Lower lobe of right lung (tissue), 2 donors: ENCODE measurements at regions not wholly inside any gene's neighbourhood (a gene's known extent, or its start where the extent isn't known, plus 50 kb on each side); places are given as distances from the start of the nearest gene placed in this dataset.

Experiments used
- ATAC-seq, 2 donors: fragments of 200-7000 bp; cut with Tn5 transposase; one replicate each; pipeline ENCODE4 v1.9.1; 2020 to 2022; ENCODE audit warnings: mild to moderate bottlenecking in 2 of 2, moderate library complexity in 2 of 2
- DNase-seq: peaks from one replicate; pipeline ENCODE4 v3.0.0-alpha.2; 2020
- H3K27ac ChIP-seq: fragments of 200-600 bp; one replicate; pipeline ENCODE4 v1.8.0; 2022
- H3K27me3 ChIP-seq: fragments of 200-600 bp; one replicate; pipeline ENCODE4 v1.8.0; 2022; ENCODE audit warnings: low read depth
- H3K36me3 ChIP-seq: fragments of 200-600 bp; one replicate; pipeline ENCODE4 v1.8.0; 2022; ENCODE audit warnings: mild to moderate bottlenecking
- H3K4me1 ChIP-seq: fragments of 200-600 bp; one replicate; pipeline ENCODE4 v1.8.0; 2022
- H3K4me3 ChIP-seq: fragments of 200-600 bp; one replicate; pipeline ENCODE4 v1.8.0; 2022; ENCODE audit warnings: mild to moderate bottlenecking
- H3K9me3 ChIP-seq: fragments of 200-600 bp; one replicate; pipeline ENCODE4 v1.8.0; 2022
- intact Hi-C: fragments of 100-400 bp; cut with DNase I; formaldehyde crosslinking; loops from one replicate; pipeline ENCODE4 v1.11.0; 2022
- TF ChIP-seq, protein P1 (sequence below): fragments of 200-600 bp; IDR thresholded peaks from one replicate; pipeline ENCODE4 v1.8.0; 2022; ENCODE audit warnings: antibody characterized with exemption, mild to moderate bottlenecking
- donor health status: DM: no; HTN: yes; CAD: no; lungs with severe emphysema.

- Histone ChIP-seq H3K36me3 (no peaks in the 10 kb centered on the region), H3K4me3 (no peak overlapping the region), H3K4me1 (no peaks in the 10 kb centered on the region), H3K9me3 (no peaks in the 10 kb centered on the region), H3K27ac (no peak overlapping the region), H3K27me3 (no peaks in the 10 kb centered on the region)
- TF ChIP-seq, protein P1, sequence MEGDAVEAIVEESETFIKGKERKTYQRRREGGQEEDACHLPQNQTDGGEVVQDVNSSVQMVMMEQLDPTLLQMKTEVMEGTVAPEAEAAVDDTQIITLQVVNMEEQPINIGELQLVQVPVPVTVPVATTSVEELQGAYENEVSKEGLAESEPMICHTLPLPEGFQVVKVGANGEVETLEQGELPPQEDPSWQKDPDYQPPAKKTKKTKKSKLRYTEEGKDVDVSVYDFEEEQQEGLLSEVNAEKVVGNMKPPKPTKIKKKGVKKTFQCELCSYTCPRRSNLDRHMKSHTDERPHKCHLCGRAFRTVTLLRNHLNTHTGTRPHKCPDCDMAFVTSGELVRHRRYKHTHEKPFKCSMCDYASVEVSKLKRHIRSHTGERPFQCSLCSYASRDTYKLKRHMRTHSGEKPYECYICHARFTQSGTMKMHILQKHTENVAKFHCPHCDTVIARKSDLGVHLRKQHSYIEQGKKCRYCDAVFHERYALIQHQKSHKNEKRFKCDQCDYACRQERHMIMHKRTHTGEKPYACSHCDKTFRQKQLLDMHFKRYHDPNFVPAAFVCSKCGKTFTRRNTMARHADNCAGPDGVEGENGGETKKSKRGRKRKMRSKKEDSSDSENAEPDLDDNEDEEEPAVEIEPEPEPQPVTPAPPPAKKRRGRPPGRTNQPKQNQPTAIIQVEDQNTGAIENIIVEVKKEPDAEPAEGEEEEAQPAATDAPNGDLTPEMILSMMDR = no peak
- DNase-seq = no peak
- intact Hi-C loops = no loop called here
- ATAC-seq = no peak
Measured at GRCh38 chr11:115896084-115896483, 391.9 kb upstream of the CADM1 start.

DNA sequence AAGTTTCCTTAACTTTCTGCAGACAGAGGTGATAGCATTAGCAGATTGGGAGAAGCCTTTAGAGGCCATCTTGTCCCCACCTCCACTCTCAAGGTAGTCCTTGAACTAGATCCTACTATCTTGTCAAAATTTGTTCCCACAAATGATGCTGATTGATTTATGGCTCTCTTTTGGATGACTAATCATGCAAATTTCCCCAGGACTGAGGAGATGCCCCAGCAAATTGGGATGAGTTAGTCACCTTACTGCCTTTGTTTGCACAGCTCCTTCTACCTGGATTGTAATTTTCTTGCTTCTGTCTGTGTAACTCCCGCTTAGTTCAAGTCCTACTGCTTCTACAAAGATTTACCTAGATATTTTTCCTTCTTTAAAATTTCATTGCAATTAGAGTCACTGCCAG lies 391.4 kb upstream of the CADM1 start:
- H3K9me3 ChIP-seq = no peaks in the 10 kb centered on the region
- no peak for DNase-seq
- H3K4me3 ChIP-seq = no peak overlapping the region
- no peaks in the 10 kb centered on the region for H3K36me3 ChIP-seq
- intact Hi-C loops = no loop called here
- ATAC-seq = no peak
- no peaks in the 10 kb centered on the region for H3K27me3 ChIP-seq
- no peak overlapping the region for H3K27ac ChIP-seq
- H3K4me1 ChIP-seq = no peaks in the 10 kb centered on the region
- TF ChIP-seq, protein P1 = no peak

- no peak for ATAC-seq
- no peak overlapping the region for H3K27ac ChIP-seq
- no peaks in the 10 kb centered on the region for H3K27me3 ChIP-seq
- DNase-seq = no peak
- H3K4me1 ChIP-seq = no peaks in the 10 kb centered on the region
- H3K36me3 ChIP-seq = no peaks in the 10 kb centered on the region
- H3K4me3 ChIP-seq = no peak overlapping the region
- TF ChIP-seq, protein P1 = no peak
- no peaks in the 10 kb centered on the region for H3K9me3 ChIP-seq
- intact Hi-C loops = no loop called here
Measured at GRCh38 chr11:115894176-115894575, 390.0 kb upstream of the CADM1 start.

- Histone ChIP-seq H3K4me1 (no peaks in the 10 kb centered on the region), H3K27me3 (no peaks in the 10 kb centered on the region), H3K9me3 (no peaks in the 10 kb centered on the region), H3K27ac (no peak overlapping the region), H3K36me3 (no peaks in the 10 kb centered on the region), H3K4me3 (no peak overlapping the region)
- intact Hi-C loops = no loop called here
- ATAC-seq (no peak), DNase-seq (no peak)
- TF ChIP-seq, protein P1 = no peak
Measured at GRCh38 chr11:115893461-115894099, 389.4 kb upstream of the CADM1 start.

DNA sequence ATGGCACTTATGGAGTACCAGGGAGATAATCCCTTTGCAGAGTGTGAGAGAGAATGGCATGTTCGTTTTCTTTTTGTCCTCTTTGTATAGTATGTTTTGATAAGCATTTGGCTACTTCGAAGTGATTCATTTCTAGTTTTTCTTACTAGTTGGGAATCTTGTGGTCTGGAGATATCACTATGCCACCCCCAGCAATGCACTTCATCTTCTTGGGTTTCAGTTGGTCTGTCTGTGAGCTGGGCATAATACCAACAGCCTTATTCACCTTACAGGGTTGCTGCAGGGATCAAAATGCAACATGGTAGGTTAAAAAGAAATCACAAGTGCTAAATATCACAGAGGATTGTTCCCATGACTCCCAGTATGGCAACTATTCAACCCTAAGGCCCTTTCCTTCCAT lies 387.8 kb upstream of the CADM1 start:
- TF ChIP-seq, protein P1 = no peak
- DNase-seq (no peak), ATAC-seq (no peak)
- Histone ChIP-seq H3K4me3 (no peak overlapping the region), H3K27ac (no peak overlapping the region), H3K27me3 (no peaks in the 10 kb centered on the region), H3K4me1 (no peaks in the 10 kb centered on the region), H3K9me3 (no peaks in the 10 kb centered on the region), H3K36me3 (no peaks in the 10 kb centered on the region)
- intact Hi-C loops = no loop called here
